GM12878 (cell line): ENCODE measurements at regions not wholly inside any gene's neighbourhood (a gene's known extent, or its start where the extent isn't known, plus 50 kb on each side); places are given as distances from the start of the nearest gene placed in this dataset.
A peak's percentile ranks its signal among the peaks of the same experiment; 100 is the strongest.

Experiments used
- ATAC-seq: fragments of 200-7000 bp; cut with Tn5 transposase; 3 replicates; pipeline ENCODE4 v1.9.1; 2020; ENCODE audit warnings: mild to moderate bottlenecking, moderate library complexity
- BruUV-seq: library from RNA; stranded (reverse); fragments of 400-500 nt; replicated peaks from 2 replicates; lab custom pipeline; 2021; lab: Mats Ljungman, UMichigan
- CTCF ChIA-PET: fragments of 300-600 bp; sonication (Branson Sonifier 250); formaldehyde crosslinking; extraction: SDS; loops from one replicate; lab custom pipeline; 2021; ENCODE audit warnings: inconsistent platforms; lab: Yijun Ruan, JAX
- POLR2A ChIA-PET: fragments of 350-600 bp; formaldehyde crosslinking; extraction: SDS; loops from one replicate; lab custom pipeline; 2021; ENCODE audit warnings: inconsistent platforms; lab: Charles Lee
- RAD21 ChIA-PET: fragments of 300-600 bp; sonication (Branson Sonifier 250); formaldehyde crosslinking; loops from one replicate; lab custom pipeline; 2023; ENCODE audit warnings: antibody characterized with exemption; ENCODE audit not compliant: unreplicated experiment; lab: Charles Lee
- SMC1A ChIA-PET: fragments of 300-600 bp; sonication (Branson Sonifier 250); formaldehyde crosslinking; loops from one replicate; lab custom pipeline; 2023; ENCODE audit not compliant: unreplicated experiment, uncharacterized antibody; lab: Charles Lee
- DNase-seq: peaks from one replicate; pipeline ENCODE4 v3.0.0-alpha.2; 2011; ENCODE audit warnings: low read depth, low spot score
- FAIRE-seq: peaks from 3 replicates; lab custom pipeline; 2011; peaks lifted over from hg19 to GRCh38; lab: Jason Lieb, UNC
- H2AFZ ChIP-seq: 2 replicates; pipeline ENCODE4 v1.6.0; 2011; ENCODE audit warnings: low read depth, low read length, control low read depth; ENCODE audit not compliant: control insufficient read depth
- H3K27ac ChIP-seq: 2 replicates; pipeline ENCODE4 v1.5.1; 2011; ENCODE audit warnings: control low read depth; ENCODE audit not compliant: control insufficient read depth, insufficient read depth
- H3K27me3 ChIP-seq, 2 experiments: replicated peaks in 1 of 2; 2 replicates each; pipeline versions ENCODE4 v1.6.0 to v1.6.1; 2011; ENCODE audit warnings: low read length in 1 of 2; ENCODE audit not compliant: control insufficient read depth in 2 of 2, insufficient read depth in 2 of 2
- H3K36me3 ChIP-seq, 2 experiments: 2 replicates each; pipeline ENCODE4 v1.5.1; 2011; ENCODE audit warnings: low read length in 1 of 2; ENCODE audit not compliant: control insufficient read depth in 2 of 2, insufficient read depth in 2 of 2
- H3K4me1 ChIP-seq: 2 replicates; pipeline ENCODE4 v1.6.1; 2011; ENCODE audit warnings: mild to moderate bottlenecking, low read length, moderate library complexity, mixed read lengths; ENCODE audit not compliant: control insufficient read depth, insufficient read depth
- H3K4me2 ChIP-seq: 2 replicates; pipeline ENCODE4 v1.6.0; 2011; ENCODE audit warnings: control low read depth; ENCODE audit not compliant: control insufficient read depth, insufficient read depth
- H3K4me3 ChIP-seq: fragments of 200-600 bp; sonication (generic); 2 replicates; pipeline ENCODE4 v1.5.1; 2016
- H3K79me2 ChIP-seq: 2 replicates; pipeline ENCODE4 v1.6.0; 2011; ENCODE audit warnings: low read length; ENCODE audit not compliant: control insufficient read depth, insufficient read depth
- H3K9ac ChIP-seq: 2 replicates; pipeline ENCODE4 v1.8.0; 2011; ENCODE audit warnings: low read length, control low read depth, mixed read lengths; ENCODE audit not compliant: control insufficient read depth, insufficient read depth
- H3K9me3 ChIP-seq: replicated peaks from 3 replicates; pipeline ENCODE4 v1.5.1; 2011; ENCODE audit warnings: mild to moderate bottlenecking, low read length; ENCODE audit not compliant: control insufficient read depth, insufficient read depth
- H4K20me1 ChIP-seq: 2 replicates; pipeline ENCODE4 v1.6.0; 2011; ENCODE audit not compliant: control insufficient read depth, insufficient read depth
- FOXK2 ChIP-seq: fragments of 450-650 bp; IDR thresholded peaks from 2 replicates; pipeline ENCODE4 v1.6.1; 2017; ENCODE audit warnings: mild to moderate bottlenecking, moderate library complexity
- FOXM1 ChIP-seq: IDR thresholded peaks from 2 replicates; pipeline ENCODE4 v1.6.1; 2012; ENCODE audit warnings: low read depth, mild to moderate bottlenecking, inconsistent platforms, low read length, moderate library complexity
- LARP7 ChIP-seq: fragments of 450-650 bp; IDR thresholded peaks from 2 replicates; pipeline ENCODE4 v1.6.1; 2017; ENCODE audit warnings: mild to moderate bottlenecking
- POLR2AphosphoS2 ChIP-seq: IDR thresholded peaks from 2 replicates; pipeline ENCODE4 v1.6.1; 2011; ENCODE audit warnings: low read depth, mild to moderate bottlenecking, low read length, improper control_type of control experiment, moderate library complexity
- RUNX3 ChIP-seq: IDR thresholded peaks from 2 replicates; pipeline ENCODE4 v1.6.1; 2012; ENCODE audit warnings: low read length, inconsistent platforms
- SMC3 ChIP-seq: IDR thresholded peaks from 2 replicates; pipeline ENCODE4 v1.6.1; 2011; ENCODE audit warnings: low read length, improper control_type of control experiment, borderline replicate concordance
- SUZ12 ChIP-seq: fragments of 200-600 bp; sonication (generic); IDR thresholded peaks from one replicate; pipeline ENCODE4 v1.6.1; 2018; ENCODE audit warnings: antibody characterized with exemption, mild to moderate bottlenecking; ENCODE audit not compliant: unreplicated experiment
- WRNIP1 ChIP-seq: IDR thresholded peaks from 2 replicates; pipeline ENCODE4 v1.6.1; 2011; ENCODE audit warnings: low read depth, low read length, improper control_type of control experiment, borderline replicate concordance
- in situ Hi-C: fragments of 300-500 bp; cut with MboI; formaldehyde crosslinking; loops from 9 replicates; pipeline ENCODE4 v1.14.3; 2018; ENCODE audit warnings: mixed read lengths
- intact Hi-C: fragments of 100-400 bp; cut with micrococcal nuclease; formaldehyde crosslinking; loops from one replicate; pipeline ENCODE4 v1.14.2; 2022; ENCODE audit not compliant: unreplicated experiment
- TF ChIP-seq, protein P1 (sequence below): fragments of 450-650 bp; formaldehyde crosslinking; IDR thresholded peaks from 2 replicates; pipeline ENCODE4 v1.4.0; 2020; ENCODE audit warnings: mild to moderate bottlenecking, moderate library complexity

DNA sequence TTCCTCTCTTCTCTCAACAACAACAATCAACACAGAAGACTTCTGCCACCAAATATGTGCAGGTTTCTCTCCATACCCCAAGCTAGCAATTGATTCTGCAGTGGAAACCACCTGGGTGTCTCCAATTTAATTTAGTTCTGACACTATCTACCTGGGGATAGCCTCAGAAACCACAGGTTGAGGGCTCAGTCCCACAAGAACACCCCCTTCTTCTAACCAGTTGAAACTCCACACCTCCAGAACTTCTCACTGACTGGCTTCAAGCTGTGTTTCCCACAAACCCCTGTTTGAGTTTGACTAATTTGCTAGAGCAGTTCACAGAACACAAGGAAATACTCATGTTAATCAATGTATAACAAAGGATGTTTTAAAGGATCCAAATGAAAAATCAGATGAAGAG is 52.5 kb upstream of the SPTLC3 start:
- Histone ChIP-seq H3K4me2 (no peak overlapping the region), H4K20me1 (no peaks in the 10 kb centered on the region), H3K27me3 (no peaks in the 10 kb centered on the region), H3K79me2 (no peaks in the 10 kb centered on the region), H3K36me3 (no peaks in the 10 kb centered on the region), H3K27ac (no peak overlapping the region), H3K9ac (no peak overlapping the region), H3K4me1 (no peaks in the 10 kb centered on the region), H3K4me3 (no peak overlapping the region), H2AFZ (no peak overlapping the region), H3K9me3 (no peaks in the 10 kb centered on the region)
- no peak for TF ChIP-seq SMC3
- TF ChIP-seq WRNIP1 = no peak
- no peak for TF ChIP-seq POLR2AphosphoS2
- no peak for TF ChIP-seq FOXK2
- TF ChIP-seq, protein P1, sequence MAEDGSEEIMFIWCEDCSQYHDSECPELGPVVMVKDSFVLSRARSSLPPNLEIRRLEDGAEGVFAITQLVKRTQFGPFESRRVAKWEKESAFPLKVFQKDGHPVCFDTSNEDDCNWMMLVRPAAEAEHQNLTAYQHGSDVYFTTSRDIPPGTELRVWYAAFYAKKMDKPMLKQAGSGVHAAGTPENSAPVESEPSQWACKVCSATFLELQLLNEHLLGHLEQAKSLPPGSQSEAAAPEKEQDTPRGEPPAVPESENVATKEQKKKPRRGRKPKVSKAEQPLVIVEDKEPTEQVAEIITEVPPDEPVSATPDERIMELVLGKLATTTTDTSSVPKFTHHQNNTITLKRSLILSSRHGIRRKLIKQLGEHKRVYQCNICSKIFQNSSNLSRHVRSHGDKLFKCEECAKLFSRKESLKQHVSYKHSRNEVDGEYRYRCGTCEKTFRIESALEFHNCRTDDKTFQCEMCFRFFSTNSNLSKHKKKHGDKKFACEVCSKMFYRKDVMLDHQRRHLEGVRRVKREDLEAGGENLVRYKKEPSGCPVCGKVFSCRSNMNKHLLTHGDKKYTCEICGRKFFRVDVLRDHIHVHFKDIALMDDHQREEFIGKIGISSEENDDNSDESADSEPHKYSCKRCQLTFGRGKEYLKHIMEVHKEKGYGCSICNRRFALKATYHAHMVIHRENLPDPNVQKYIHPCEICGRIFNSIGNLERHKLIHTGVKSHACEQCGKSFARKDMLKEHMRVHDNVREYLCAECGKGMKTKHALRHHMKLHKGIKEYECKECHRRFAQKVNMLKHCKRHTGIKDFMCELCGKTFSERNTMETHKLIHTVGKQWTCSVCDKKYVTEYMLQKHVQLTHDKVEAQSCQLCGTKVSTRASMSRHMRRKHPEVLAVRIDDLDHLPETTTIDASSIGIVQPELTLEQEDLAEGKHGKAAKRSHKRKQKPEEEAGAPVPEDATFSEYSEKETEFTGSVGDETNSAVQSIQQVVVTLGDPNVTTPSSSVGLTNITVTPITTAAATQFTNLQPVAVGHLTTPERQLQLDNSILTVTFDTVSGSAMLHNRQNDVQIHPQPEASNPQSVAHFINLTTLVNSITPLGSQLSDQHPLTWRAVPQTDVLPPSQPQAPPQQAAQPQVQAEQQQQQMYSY = no peak
- no peak for TF ChIP-seq LARP7
- TF ChIP-seq FOXM1 = no peak
- no peak for TF ChIP-seq SUZ12
- peak; percentile 70 for TF ChIP-seq RUNX3
- DNase-seq (no peak), FAIRE-seq (no peak), ATAC-seq (peak; percentile 41; the same call in 2 of the 3 replicates)
- in situ Hi-C loops = no loop called here
- ChIA-PET POLR2A (no interaction called here), SMC1A (no interaction called here), RAD21 (no interaction called here), CTCF (no interaction called here)
- no TSS peak for BruUV-seq
- intact Hi-C loops = no loop called here
